ENCODE measurements at regions not wholly inside any gene's neighbourhood (a gene's known extent, or its start where the extent isn't known, plus 50 kb on each side); places are given as distances from the start of the nearest gene placed in this dataset.

GRCh38 chr1:2914702-2915101 is 106.6 kb upstream of the ACTRT2 start:
- H2BK5ac ChIP-seq (ENCODE audit: low read depth, low read length), result no peak overlapping the region
- H2BK15ac ChIP-seq (ENCODE audit: low read length), result no peak overlapping the region
- H4K5ac ChIP-seq (ENCODE audit: insufficient read length, low read depth, low read length), result no peak overlapping the region
- no peak overlapping the region for H2BK12ac ChIP-seq (ENCODE audit: low read depth, low read length)
- H3K4me1 ChIP-seq (replicated peaks in 1 of 4; ENCODE audit: control insufficient read depth in 3 of 4, insufficient read depth in 4 of 4, low read length in 3 of 4), result no peaks in the 10 kb centered on the region
- FAIRE-seq, result no peak
- no peak overlapping the region for H3K4me2 ChIP-seq (ENCODE audit: insufficient read depth in 1 of 2, low read depth in 2 of 2, low read length in 2 of 2)
- no peak overlapping the region for H3K9ac ChIP-seq (replicated peaks in 1 of 4; ENCODE audit: extremely low read depth in 1 of 4, low read depth in 3 of 4, low read length in 3 of 4)
- no peak overlapping the region for H3K14ac ChIP-seq (ENCODE audit: insufficient read length)
- H4K91ac ChIP-seq (replicated peaks; ENCODE audit: insufficient read length, low read length), result no peak overlapping the region
- H3K9me3 ChIP-seq (ENCODE audit: insufficient read depth in 2 of 2, low read depth in 1 of 2, low read length in 1 of 2), result peaks cover 88 to 99% of the 10 kb centered on the region in 2 experiments
- H2AFZ ChIP-seq (ENCODE audit: low read length), result no peak overlapping the region
- H3K36me3 ChIP-seq (ENCODE audit: control insufficient read depth in 2 of 4, insufficient read depth in 4 of 4, low read length in 3 of 4), result peaks cover 0 to 4% (median 0%) of the 10 kb centered on the region in 4 experiments; a peak in 1 of 8 replicates
- no peak overlapping the region for H2AK5ac ChIP-seq (ENCODE audit: low read depth, low read length)
- no peak for DNase-seq (ENCODE audit: low read depth in 1 of 2, low spot score in 2 of 2)
- no peak overlapping the region for H3K23ac ChIP-seq (ENCODE audit: insufficient read length)
- peaks cover 0 to 5% of the 10 kb centered on the region in 2 experiments for H4K20me1 ChIP-seq (replicated peaks in 1 of 2; ENCODE audit: control insufficient read depth in 1 of 2, insufficient read depth in 2 of 2, low read length in 2 of 2)
- no peaks in the 10 kb centered on the region for H3K79me2 ChIP-seq (ENCODE audit: control insufficient read depth in 1 of 2, insufficient read depth in 2 of 2, low read length in 2 of 2)
- no peaks in the 10 kb centered on the region for H3K27me3 ChIP-seq (replicated peaks in 1 of 4; ENCODE audit: control insufficient read depth in 3 of 4, extremely low read depth in 1 of 4, insufficient read depth in 3 of 4, low read length in 3 of 4)
- H3K18ac ChIP-seq (ENCODE audit: extremely low read depth, low read length), result no peak overlapping the region
- no peak overlapping the region for H3K4ac ChIP-seq (replicated peaks; ENCODE audit: insufficient read length, low read depth, low read length)
- H3K56ac ChIP-seq (replicated peaks; ENCODE audit: insufficient read length, low read depth, low read length), result no peak overlapping the region
- ChIA-PET POLR2A (ENCODE audit: partially characterized antibody) (no interaction called here), CTCF (ENCODE audit: partially characterized antibody) (no interaction called here)
- no peak overlapping the region for H4K8ac ChIP-seq (ENCODE audit: extremely low read depth, insufficient read depth, low read length)
- no peaks in the 10 kb centered on the region for H3K23me2 ChIP-seq (ENCODE audit: low read depth, low read length)
- no peak overlapping the region for H2BK20ac ChIP-seq (ENCODE audit: low read length)
- H3K79me1 ChIP-seq (ENCODE audit: low read depth, low read length), result no peaks in the 10 kb centered on the region; the same call in 1 of the 2 replicates
- H2BK120ac ChIP-seq (replicated peaks; ENCODE audit: low read depth, low read length), result no peak overlapping the region
- no peak overlapping the region for H3K27ac ChIP-seq (ENCODE audit: low read depth, low read length)
- 90% methylated on average over 5 of the region's 6 CpGs; no CpG with 5 or more reads in 1 of the 2 experiments for whole genome bisulfite sequencing, 2 experiments (ENCODE audit: extremely low coverage in 1 of 2, insufficient coverage in 1 of 2, insufficient read length in 1 of 2, insufficient replicate concordance in 2 of 2, low coverage in 1 of 2, low lambda C conversion rate in 2 of 2, missing lambda C conversion rate in 1 of 2)
- H3K4me3 ChIP-seq (ENCODE audit: extremely low read depth in 1 of 4, insufficient read depth in 2 of 4, low read depth in 3 of 4, low read length in 4 of 4), result no peak overlapping the region
- TF ChIP-seq JUND (IDR thresholded peaks at IDR 0.05; ENCODE audit: low read length), result no peak
- TF ChIP-seq EP300 (IDR thresholded peaks at IDR 0.05; ENCODE audit: borderline replicate concordance in 1 of 2, low read depth in 2 of 2, low read length in 2 of 2), result no peak
- no peak for TF ChIP-seq CHD2 (IDR thresholded peaks at IDR 0.05; ENCODE audit: low read length)
- TF ChIP-seq TEAD4 (IDR thresholded peaks at IDR 0.05; ENCODE audit: low read depth, low read length), result no peak
- TF ChIP-seq CTBP2 (IDR thresholded peaks at IDR 0.05; ENCODE audit: borderline replicate concordance, insufficient read depth, insufficient read length, low read length), result no peak
- TF ChIP-seq CEBPB (IDR thresholded peaks at IDR 0.05; ENCODE audit: low read depth, low read length), result no peak
- TF ChIP-seq SP2 (IDR thresholded peaks at IDR 0.05; ENCODE audit: low read length), result no peak
- TF ChIP-seq RXRA (IDR thresholded peaks at IDR 0.05; ENCODE audit: insufficient read depth, low read depth, low read length), result no peak
- TF ChIP-seq POU5F1 (IDR thresholded peaks at IDR 0.05; ENCODE audit: low read depth, low read length), result no peak
